HepG2 (cell line): ENCODE measurements at regions not wholly inside any gene's neighbourhood (a gene's known extent, or its start where the extent isn't known, plus 50 kb on each side); places are given as distances from the start of the nearest gene placed in this dataset.

Source experiments
- ATAC-seq: fragments of 200-7000 bp; cut with Tn5 transposase; 3 replicates; pipeline ENCODE4 v1.9.1; 2020; ENCODE audit warnings: mild to moderate bottlenecking, moderate library complexity
- BruUV-seq: library from RNA; stranded (reverse); fragments of 400-500 nt; replicated peaks from 2 replicates; lab custom pipeline; 2021; lab: Mats Ljungman, UMichigan
- CTCF ChIA-PET: fragments of 300-600 bp; formaldehyde crosslinking; extraction: SDS; loops from one replicate; lab custom pipeline; 2021; ENCODE audit warnings: low total read pairs, inconsistent platforms, low intra/inter-chr PET ratio; lab: Yijun Ruan, JAX
- POLR2A ChIA-PET: fragments of 350-600 bp; sonication (Branson Sonifier 250); formaldehyde crosslinking; loops from one replicate; lab custom pipeline; 2020; ENCODE audit warnings: antibody characterized with exemption, inconsistent platforms; lab: Yijun Ruan, JAX
- DNase-seq: peaks from one replicate; pipeline ENCODE4 v3.0.0-alpha.2; 2015; ENCODE audit warnings: low spot score
- FAIRE-seq: peaks from 3 replicates; lab custom pipeline; 2011; peaks lifted over from hg19 to GRCh38; lab: Jason Lieb, UNC
- H2AFZ ChIP-seq: one replicate; pipeline ENCODE4 v1.6.1; 2011; ENCODE audit warnings: low read length, inconsistent platforms
- H3K27ac ChIP-seq: fragments of 300-600 bp; 3 replicates; pipeline ENCODE4 v1.8.0; 2011; ENCODE audit warnings: mixed run types, mild to moderate bottlenecking, mixed read lengths, low read length, inconsistent platforms; ENCODE audit not compliant: insufficient read depth; ENCODE audit errors: extremely low read length
- H3K27me3 ChIP-seq, 2 experiments: fragments of 200-600 bp in 1 of 2; 2 replicates in 1 of 2; 3 replicates in 1 of 2; pipeline versions ENCODE4 v1.6.0 to v1.8.0; 2011; ENCODE audit warnings: low read length in 2 of 2, mild to moderate bottlenecking in 2 of 2, moderate library complexity in 2 of 2, inconsistent platforms in 1 of 2; ENCODE audit not compliant: insufficient read depth in 2 of 2, control insufficient read depth in 1 of 2
- H3K36me3 ChIP-seq, 2 experiments: fragments of 200-600 bp in 1 of 2; replicated peaks in 1 of 2; 2 replicates in 1 of 2; 3 replicates in 1 of 2; pipeline versions ENCODE4 v1.5.1 to v1.8.0; 2011; ENCODE audit warnings: low read length in 2 of 2, inconsistent platforms in 1 of 2; ENCODE audit not compliant: insufficient read depth in 2 of 2, control insufficient read depth in 1 of 2
- H3K4me1 ChIP-seq: 2 replicates; pipeline ENCODE4 v1.5.1; 2012; ENCODE audit warnings: low read length, inconsistent platforms; ENCODE audit not compliant: insufficient read depth
- H3K4me2 ChIP-seq: 2 replicates; pipeline ENCODE4 v1.6.0; 2011; ENCODE audit warnings: low read depth, low read length, inconsistent platforms
- H3K4me3 ChIP-seq, 3 experiments: fragments of 200-600 bp in 1 of 3; sonication (generic), shearing (Covaris generic) in 1 of 3; replicated peaks in 1 of 3; 2 replicates each; pipeline ENCODE4 v1.5.1; 2011 to 2016; ENCODE audit warnings: low read length in 3 of 3, inconsistent platforms in 2 of 3, low read depth in 2 of 3, mild to moderate bottlenecking in 2 of 3, control low read depth in 1 of 3, mixed read lengths in 1 of 3; ENCODE audit not compliant: insufficient read depth in 1 of 3
- H3K79me2 ChIP-seq: one replicate; pipeline ENCODE4 v1.6.1; 2011; ENCODE audit warnings: low read length, inconsistent platforms; ENCODE audit not compliant: insufficient read depth
- H3K9ac ChIP-seq: 2 replicates; pipeline ENCODE4 v1.6.0; 2011; ENCODE audit warnings: mild to moderate bottlenecking, low read depth, low read length, inconsistent platforms; ENCODE audit not compliant: insufficient read depth
- H3K9me3 ChIP-seq: 2 replicates; pipeline ENCODE4 v1.5.1; 2012; ENCODE audit warnings: mild to moderate bottlenecking, low read length
- H4K20me1 ChIP-seq: 2 replicates; pipeline ENCODE4 v1.6.0; 2011; ENCODE audit warnings: inconsistent platforms, mild to moderate bottlenecking, low read length, moderate library complexity; ENCODE audit not compliant: insufficient read depth
- HMGA1 ChIP-seq: sonication (generic); formaldehyde crosslinking; conservative IDR thresholded peaks from 2 replicates; pipeline ENCODE4 v1.4.0; 2020; ENCODE audit warnings: missing genetic modification reagents
- KLF15 ChIP-seq: sonication (generic); formaldehyde crosslinking; IDR thresholded peaks from 2 replicates; pipeline ENCODE4 v1.8.1; 2023; ENCODE audit warnings: borderline replicate concordance, mild to moderate bottlenecking, inconsistent platforms, missing genetic modification reagents, mixed read lengths
- MBD4 ChIP-seq: IDR thresholded peaks from 2 replicates; pipeline ENCODE4 v1.6.1; 2012; ENCODE audit warnings: low read length, inconsistent platforms, borderline replicate concordance
- MTF1 ChIP-seq: sonication (generic); formaldehyde crosslinking; IDR thresholded peaks from 2 replicates; pipeline ENCODE4 v1.5.0; 2020; ENCODE audit warnings: missing genetic modification reagents
- MYNN ChIP-seq: sonication (generic); formaldehyde crosslinking; IDR thresholded peaks from 2 replicates; pipeline ENCODE4 v1.4.0; 2020; ENCODE audit warnings: mild to moderate bottlenecking, low read depth, missing genetic modification reagents
- PLSCR1 ChIP-seq: sonication (generic); formaldehyde crosslinking; IDR thresholded peaks from 2 replicates; pipeline ENCODE4 v1.5.0; 2020; ENCODE audit warnings: missing genetic modification reagents, mild to moderate bottlenecking, borderline replicate concordance
- PRPF4 ChIP-seq: fragments of 200-400 bp; formaldehyde crosslinking; IDR thresholded peaks from 2 replicates; pipeline ENCODE4 v1.6.1; 2016; ENCODE audit warnings: low read length, low read depth; ENCODE audit not compliant: poor library complexity, severe bottlenecking
- RFX1 ChIP-seq: fragments of 450-650 bp; IDR thresholded peaks from 2 replicates; pipeline ENCODE4 v1.6.1; 2017
- SNRNP70 ChIP-seq: fragments of 200-400 bp; formaldehyde crosslinking; IDR thresholded peaks from 2 replicates; pipeline ENCODE4 v1.6.1; 2017; ENCODE audit warnings: mild to moderate bottlenecking, low read depth, low read length, moderate library complexity
- SOX13 ChIP-seq, 3 experiments: fragments of 450-650 bp in 1 of 3; sonication (generic) in 1 of 3; formaldehyde crosslinking in 1 of 3; IDR thresholded peaks in 2 of 3; conservative IDR thresholded peaks in 1 of 3; 2 replicates each; pipeline versions ENCODE4 v1.5.0 to v1.6.1; 2016 to 2020; ENCODE audit warnings: antibody characterized with exemption in 1 of 3, mild to moderate bottlenecking in 1 of 3, missing compliant biosample characterization in 1 of 3, missing genetic modification reagents in 1 of 3, moderate library complexity in 1 of 3
- ZNF230 ChIP-seq: sonication (generic); formaldehyde crosslinking; IDR thresholded peaks from 2 replicates; pipeline ENCODE4 v1.4.0; 2020; ENCODE audit warnings: mild to moderate bottlenecking, missing genetic modification reagents
- ZNF263 ChIP-seq: sonication (generic); formaldehyde crosslinking; IDR thresholded peaks from 2 replicates; pipeline ENCODE4 v1.4.0; 2020; ENCODE audit warnings: missing genetic modification reagents
- ZNF607 ChIP-seq: sonication (generic); formaldehyde crosslinking; IDR thresholded peaks from 2 replicates; pipeline ENCODE4 v1.5.1; 2020; ENCODE audit warnings: missing genetic modification reagents, mild to moderate bottlenecking, borderline replicate concordance
- WGBS: methylation state at CpG from one replicate; pipeline ENCODE4 v1.1.6; 2017; ENCODE audit warnings: low lambda C conversion rate; 5-methylcytosine and 5-hydroxymethylcytosine counted together
- in situ Hi-C: cut with HindIII; loops from 2 replicates; pipeline ENCODE4 v1.10.0; 2017; ENCODE audit warnings: low pct_unique_long_range_greater_than_20kb; ENCODE audit not compliant: extremely low pct_ligation_motif_present
- intact Hi-C: fragments of 100-400 bp; cut with micrococcal nuclease; formaldehyde crosslinking; loops from one replicate; pipeline ENCODE4 v1.10.0; 2022; ENCODE audit not compliant: unreplicated experiment

- Histone ChIP-seq H3K4me3 (no peak overlapping the region), H3K36me3 (no peaks in the 10 kb centered on the region), H4K20me1 (no peaks in the 10 kb centered on the region), H2AFZ (no peak overlapping the region), H3K4me2 (no peak overlapping the region), H3K9ac (no peak overlapping the region), H3K27me3 (no peaks in the 10 kb centered on the region), H3K9me3 (peaks cover 38% of the 10 kb centered on the region; the same call in 1 of the 2 replicates), H3K27ac (no peak overlapping the region), H3K79me2 (no peaks in the 10 kb centered on the region), H3K4me1 (no peaks in the 10 kb centered on the region)
- in situ Hi-C loops: no loop called here
- TF ChIP-seq ZNF263 (CRISPR knock-in tag) (no peak), RFX1 (no peak), HMGA1 (CRISPR knock-in tag) (no peak), ZNF230 (CRISPR knock-in tag) (no peak), MTF1 (no peak), MBD4 (no peak), PLSCR1 (CRISPR knock-in tag) (no peak), PRPF4 (no peak), ZNF607 (CRISPR knock-in tag) (no peak), MYNN (CRISPR knock-in tag) (no peak), SOX13 (IDR thresholded peaks at IDR 0.05) (no peak), SOX13 (CRISPR knock-in tag; conservative IDR thresholded peaks at IDR 0.05 in 1 of 2, IDR thresholded peaks at IDR 0.05 in 1 of 2) (no peak), SNRNP70 (no peak), KLF15 (CRISPR knock-in tag) (no peak)
- POLR2A ChIA-PET: no interaction called here
- no peak for FAIRE-seq
- no peak for DNase-seq
- intact Hi-C loops: no loop called here
- ATAC-seq: no peak
- CTCF ChIA-PET: no interaction called here
- 6% methylated on average over 3 of the region's 3 CpGs for WGBS
- no TSS peak for BruUV-seq
Observed at GRCh38 chr4:33850371-33850902, 2393.9 kb downstream of the ARAP2 start.
